GM12801 (cell line): ENCODE measurements at regions not wholly inside any gene's neighbourhood (a gene's known extent, or its start where the extent isn't known, plus 50 kb on each side); places are given as distances from the start of the nearest gene placed in this dataset.

Experiments
- TF ChIP-seq, protein P1 (sequence below): IDR thresholded peaks from one replicate; pipeline ENCODE4 v1.5.1; 2011; ENCODE audit warnings: control low read depth; ENCODE audit not compliant: insufficient read length; ENCODE audit errors: extremely low read depth

DNA sequence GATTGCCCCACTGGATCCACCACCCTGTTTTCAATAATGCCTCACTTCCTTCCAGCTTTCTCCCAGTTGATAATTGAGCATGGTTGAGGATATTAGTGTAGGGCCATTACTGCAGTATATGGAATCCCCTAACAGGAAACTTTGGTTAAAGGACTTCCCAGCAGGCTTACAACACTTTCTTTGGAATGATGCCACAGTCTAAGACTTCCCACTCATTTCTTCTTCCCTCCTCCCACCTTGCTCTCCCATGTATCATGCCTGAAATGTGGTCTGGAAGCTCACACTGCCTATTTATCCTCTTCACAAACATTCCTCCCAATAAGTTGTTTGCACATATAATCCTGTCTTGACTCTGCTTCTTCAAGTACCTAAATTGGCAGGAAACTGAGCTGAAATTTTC lies 863.3 kb downstream of the CENPC start:
- TF ChIP-seq, protein P1, sequence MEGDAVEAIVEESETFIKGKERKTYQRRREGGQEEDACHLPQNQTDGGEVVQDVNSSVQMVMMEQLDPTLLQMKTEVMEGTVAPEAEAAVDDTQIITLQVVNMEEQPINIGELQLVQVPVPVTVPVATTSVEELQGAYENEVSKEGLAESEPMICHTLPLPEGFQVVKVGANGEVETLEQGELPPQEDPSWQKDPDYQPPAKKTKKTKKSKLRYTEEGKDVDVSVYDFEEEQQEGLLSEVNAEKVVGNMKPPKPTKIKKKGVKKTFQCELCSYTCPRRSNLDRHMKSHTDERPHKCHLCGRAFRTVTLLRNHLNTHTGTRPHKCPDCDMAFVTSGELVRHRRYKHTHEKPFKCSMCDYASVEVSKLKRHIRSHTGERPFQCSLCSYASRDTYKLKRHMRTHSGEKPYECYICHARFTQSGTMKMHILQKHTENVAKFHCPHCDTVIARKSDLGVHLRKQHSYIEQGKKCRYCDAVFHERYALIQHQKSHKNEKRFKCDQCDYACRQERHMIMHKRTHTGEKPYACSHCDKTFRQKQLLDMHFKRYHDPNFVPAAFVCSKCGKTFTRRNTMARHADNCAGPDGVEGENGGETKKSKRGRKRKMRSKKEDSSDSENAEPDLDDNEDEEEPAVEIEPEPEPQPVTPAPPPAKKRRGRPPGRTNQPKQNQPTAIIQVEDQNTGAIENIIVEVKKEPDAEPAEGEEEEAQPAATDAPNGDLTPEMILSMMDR: no peak

DNA sequence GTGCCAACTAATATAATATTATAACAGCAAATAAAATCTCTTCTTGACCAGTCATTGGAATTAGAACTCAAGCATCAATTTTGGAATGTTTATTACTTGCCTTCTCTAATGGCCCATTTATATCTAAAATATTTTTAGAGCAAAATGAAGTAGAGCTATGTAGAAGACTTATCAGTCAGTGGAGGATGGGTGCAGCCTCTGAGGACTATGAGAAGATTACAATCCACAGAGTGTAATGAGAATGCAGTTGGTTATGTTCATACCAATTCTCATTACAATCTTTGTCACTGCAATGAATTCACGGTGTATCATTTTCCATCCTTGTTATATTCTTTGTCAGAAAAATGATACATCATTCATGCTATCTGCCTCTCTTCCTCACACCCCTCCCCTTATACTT lies 878.1 kb downstream of the CENPC start:
- TF ChIP-seq, protein P1: no peak

DNA sequence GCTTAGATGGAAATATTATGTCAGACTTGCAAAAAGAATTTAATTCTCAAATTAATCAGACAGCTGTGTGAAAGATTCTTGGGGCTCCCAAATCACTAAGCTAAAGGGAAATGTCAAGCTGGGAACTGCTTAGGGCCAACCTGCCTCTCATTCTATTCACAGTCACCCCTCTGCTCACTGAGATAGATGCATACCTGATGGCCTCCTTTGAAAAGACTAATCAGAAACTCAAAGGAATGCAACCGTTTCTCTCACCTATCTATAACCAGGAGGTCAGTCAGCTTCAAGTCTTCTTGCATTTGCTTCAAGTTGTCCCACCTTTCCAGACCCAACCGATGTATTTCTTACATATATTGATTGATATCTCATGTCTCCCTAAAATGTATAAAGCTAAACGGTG lies 882.7 kb downstream of the CENPC start:
- TF ChIP-seq, protein P1: no peak

DNA sequence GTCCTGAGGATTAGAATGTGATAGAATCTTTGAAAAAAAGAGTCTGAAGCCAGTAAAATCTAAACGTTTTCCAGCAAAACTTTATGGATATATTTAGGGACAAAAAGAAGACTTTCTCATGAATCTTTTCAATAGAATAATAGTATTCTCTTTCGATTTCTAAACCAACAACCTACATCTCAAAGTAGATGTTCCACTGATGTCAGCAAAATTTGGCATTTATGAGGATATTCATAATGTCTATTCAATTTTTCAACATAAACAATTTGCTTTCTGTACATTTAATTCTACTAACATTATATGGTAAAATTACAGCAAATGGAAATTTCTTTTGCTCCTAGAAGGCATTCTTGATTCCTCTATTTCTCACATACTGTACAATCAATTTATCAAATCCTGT lies 886.5 kb downstream of the CENPC start:
- TF ChIP-seq, protein P1: no peak

DNA sequence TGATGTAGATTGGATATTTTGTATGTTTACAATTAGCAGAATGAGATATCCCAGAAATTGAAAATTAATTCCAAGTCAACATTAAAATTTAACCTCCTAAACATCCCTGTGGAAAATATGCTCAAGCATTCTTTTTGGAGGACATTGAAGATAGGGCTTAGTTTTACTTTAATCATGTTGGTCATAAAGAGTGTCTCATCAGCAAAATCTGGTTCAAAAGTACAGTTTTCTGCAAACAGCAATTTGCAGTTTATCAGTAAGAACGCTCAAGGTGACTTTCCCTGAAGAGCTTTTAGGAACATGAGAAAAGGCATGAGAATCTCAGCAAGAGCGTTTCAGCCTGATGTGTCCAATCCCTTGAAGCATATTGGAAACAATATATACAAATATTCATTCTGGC lies 889.8 kb downstream of the CENPC start:
- TF ChIP-seq, protein P1: no peak

DNA sequence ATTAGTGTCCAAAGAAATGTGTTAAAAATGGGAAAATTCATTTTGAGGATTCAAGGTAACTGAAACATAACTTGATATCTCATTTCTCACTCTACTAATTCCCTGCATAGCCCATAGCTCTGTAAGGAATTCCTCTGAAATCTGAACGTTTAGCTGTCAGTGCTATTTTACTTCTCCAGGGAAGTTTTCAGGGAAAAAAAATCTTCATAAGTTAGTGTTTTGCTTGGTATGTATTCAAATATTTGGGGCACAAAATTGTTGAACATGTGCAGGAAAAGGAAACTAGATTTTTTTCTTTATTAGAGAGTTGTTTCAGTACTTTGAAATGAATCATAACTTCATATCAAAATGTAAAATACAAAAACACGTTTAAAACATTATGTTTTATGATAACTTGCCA lies 891.4 kb downstream of the CENPC start:
- TF ChIP-seq, protein P1: no peak

DNA sequence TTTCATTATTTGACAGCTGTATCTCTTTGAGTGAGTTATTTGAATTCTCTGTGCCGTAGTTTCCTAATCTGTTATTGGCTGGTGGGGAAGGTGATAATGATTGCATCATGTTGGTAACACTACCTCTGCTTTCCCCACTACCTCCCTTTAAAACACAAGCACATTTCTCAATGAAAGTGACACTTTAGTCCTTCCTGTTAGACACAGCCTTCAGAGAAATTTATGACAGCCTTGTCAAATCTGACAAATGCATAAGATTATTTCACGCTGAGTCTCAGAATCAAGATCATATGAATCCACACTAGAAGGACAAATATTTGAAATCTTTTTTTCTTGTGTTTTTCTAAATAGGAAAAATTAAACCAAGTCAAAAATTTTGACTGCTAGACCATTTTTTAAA lies 896.1 kb downstream of the CENPC start:
- TF ChIP-seq, protein P1: no peak

DNA sequence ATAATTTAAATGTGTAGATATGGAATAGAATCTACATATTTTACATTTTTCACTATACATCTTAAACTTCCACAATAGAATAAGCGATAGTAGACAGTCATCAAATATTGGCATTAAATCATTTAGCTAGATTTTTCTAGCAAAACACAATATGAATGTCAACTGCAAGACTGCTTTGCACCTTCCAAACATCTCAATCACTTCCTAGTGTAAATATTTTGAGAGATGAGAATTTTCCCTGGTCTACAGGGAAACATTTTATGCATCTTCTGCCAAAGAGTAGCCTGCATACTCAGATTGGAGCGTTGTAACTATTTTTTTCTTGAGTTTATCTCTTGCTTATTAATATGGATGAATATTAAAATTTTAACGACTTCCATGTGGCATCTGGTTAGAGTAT lies 897.4 kb downstream of the CENPC start:
- TF ChIP-seq, protein P1: no peak
